ENCODE measurements at regions not wholly inside any gene's neighbourhood (a gene's known extent, or its start where the extent isn't known, plus 50 kb on each side); places are given as distances from the start of the nearest gene placed in this dataset.

GRCh38 chr2:78634425-78634824 lies 391.1 kb upstream of the REG3G start:
- Histone ChIP-seq H3K4me3 (ENCODE audit: low read length) (no peak overlapping the region), H3K9me3 (ENCODE audit: low read length) (no peaks in the 10 kb centered on the region), H3K36me3 (ENCODE audit: insufficient read depth, low read length) (no peaks in the 10 kb centered on the region), H2AFZ (ENCODE audit: low read length) (no peak overlapping the region), H3K27ac (ENCODE audit: low read length) (no peak overlapping the region), H3K4me2 (ENCODE audit: low read depth, low read length, poor library complexity, severe bottlenecking) (no peak overlapping the region), H4K20me1 (ENCODE audit: insufficient read depth, low read depth, low read length) (no peaks in the 10 kb centered on the region), H3K27me3 (ENCODE audit: low read length) (no peaks in the 10 kb centered on the region), H3K9me2 (replicated peaks; ENCODE audit: insufficient read depth, low read length) (peaks cover 3% of the 10 kb centered on the region; the same call in 1 of the 2 replicates), H3K79me2 (ENCODE audit: low read length) (no peaks in the 10 kb centered on the region), H3K4me1 (ENCODE audit: low read length) (no peaks in the 10 kb centered on the region), H3K9ac (ENCODE audit: low read length) (no peak overlapping the region)
- no peak for DNase-seq

DNA sequence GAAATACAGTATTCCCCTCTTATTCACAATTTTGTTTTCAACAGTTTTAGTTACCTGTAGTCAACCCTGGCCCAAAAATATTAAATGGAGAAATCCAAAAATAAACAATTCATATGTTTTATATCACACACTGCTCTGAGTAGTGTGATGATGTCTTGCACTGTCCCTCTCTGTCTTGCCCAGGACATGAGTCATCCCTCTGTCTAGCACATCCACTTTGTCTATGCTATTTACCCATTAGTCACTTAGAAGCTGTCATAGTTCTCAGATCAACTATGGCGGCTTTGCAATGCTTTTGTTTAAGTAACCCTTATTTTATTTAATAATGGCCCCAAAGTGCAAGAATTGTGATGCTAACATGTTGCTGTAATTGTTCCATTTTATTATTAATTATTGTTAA lies 380.6 kb upstream of the REG3G start:
- Histone ChIP-seq H3K4me2 (ENCODE audit: low read depth, low read length, poor library complexity, severe bottlenecking) (no peak overlapping the region), H3K4me3 (ENCODE audit: low read length) (no peak overlapping the region), H3K36me3 (ENCODE audit: insufficient read depth, low read length) (no peaks in the 10 kb centered on the region), H3K27me3 (ENCODE audit: low read length) (no peaks in the 10 kb centered on the region), H3K27ac (ENCODE audit: low read length) (no peak overlapping the region), H3K9ac (ENCODE audit: low read length) (no peak overlapping the region), H3K9me3 (ENCODE audit: low read length) (no peaks in the 10 kb centered on the region), H3K9me2 (replicated peaks; ENCODE audit: insufficient read depth, low read length) (no peaks in the 10 kb centered on the region), H3K79me2 (ENCODE audit: low read length) (no peaks in the 10 kb centered on the region), H3K4me1 (ENCODE audit: low read length) (no peaks in the 10 kb centered on the region), H2AFZ (ENCODE audit: low read length) (no peak overlapping the region), H4K20me1 (ENCODE audit: insufficient read depth, low read depth, low read length) (no peaks in the 10 kb centered on the region)
- no peak for DNase-seq

DNA sequence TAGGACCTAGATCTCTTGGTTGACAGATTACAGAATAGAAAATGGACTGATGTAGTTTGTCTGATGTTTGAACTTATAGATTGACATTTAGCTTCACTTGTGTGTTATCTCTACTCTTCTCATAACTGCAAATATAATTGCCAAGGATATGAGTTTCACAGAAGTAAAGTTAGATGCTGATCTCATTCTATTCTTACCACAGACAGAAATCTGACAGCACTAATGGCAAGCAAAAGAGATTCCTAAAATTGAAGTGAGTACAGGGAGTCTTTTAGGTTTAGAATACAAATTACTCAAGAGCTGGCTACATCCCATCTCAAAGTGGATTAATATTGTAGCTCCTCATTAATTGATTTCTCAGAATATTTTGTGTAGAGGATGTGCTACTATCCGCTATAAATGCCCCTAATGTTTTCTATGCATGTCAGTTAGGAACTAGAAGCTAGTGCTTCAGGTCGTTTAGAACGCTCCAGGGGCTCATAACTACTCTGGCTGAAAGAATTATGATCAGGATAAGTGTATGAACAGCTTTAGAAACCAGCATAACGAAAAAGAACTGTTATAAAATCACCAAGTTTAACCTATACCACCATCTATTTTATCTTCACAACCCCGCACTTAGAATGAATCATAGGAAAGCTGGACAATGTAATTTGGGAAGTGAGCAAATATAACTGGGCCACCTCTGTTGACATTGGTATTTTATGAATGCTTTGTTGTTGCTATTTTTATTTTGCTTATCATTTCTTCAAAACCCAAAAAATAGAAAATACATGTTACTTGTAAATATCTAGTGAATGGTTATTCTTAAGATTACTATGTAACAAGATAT lies 378.8 kb upstream of the REG3G start:
- no peak overlapping the region for H3K27ac ChIP-seq (ENCODE audit: low read length)
- H3K27me3 ChIP-seq (ENCODE audit: low read length), result no peaks in the 10 kb centered on the region
- no peaks in the 10 kb centered on the region for H3K4me1 ChIP-seq (ENCODE audit: low read length)
- no peak overlapping the region for H3K9ac ChIP-seq (ENCODE audit: low read length)
- no peaks in the 10 kb centered on the region for H3K9me3 ChIP-seq (ENCODE audit: low read length)
- H3K36me3 ChIP-seq (ENCODE audit: insufficient read depth, low read length), result no peaks in the 10 kb centered on the region
- H3K9me2 ChIP-seq (replicated peaks; ENCODE audit: insufficient read depth, low read length), result no peaks in the 10 kb centered on the region
- no peak overlapping the region for H3K4me2 ChIP-seq (ENCODE audit: low read depth, low read length, poor library complexity, severe bottlenecking)
- no peak for DNase-seq
- H3K4me3 ChIP-seq (ENCODE audit: low read length), result no peak overlapping the region
- H3K79me2 ChIP-seq (ENCODE audit: low read length), result no peaks in the 10 kb centered on the region
- H4K20me1 ChIP-seq (ENCODE audit: insufficient read depth, low read depth, low read length), result no peaks in the 10 kb centered on the region
- no peak overlapping the region for H2AFZ ChIP-seq (ENCODE audit: low read length)

- no peak overlapping the region for H3K4me3 ChIP-seq (ENCODE audit: low read length)
- no peaks in the 10 kb centered on the region for H4K20me1 ChIP-seq (ENCODE audit: insufficient read depth, low read depth, low read length)
- H3K9me3 ChIP-seq (ENCODE audit: low read length), result no peaks in the 10 kb centered on the region; the same call in 1 of the 2 replicates
- no peak for DNase-seq
- H3K9ac ChIP-seq (ENCODE audit: low read length), result no peak overlapping the region
- no peaks in the 10 kb centered on the region for H3K36me3 ChIP-seq (ENCODE audit: insufficient read depth, low read length)
- H3K9me2 ChIP-seq (replicated peaks; ENCODE audit: insufficient read depth, low read length), result no peaks in the 10 kb centered on the region
- no peak overlapping the region for H3K4me2 ChIP-seq (ENCODE audit: low read depth, low read length, poor library complexity, severe bottlenecking)
- H3K27ac ChIP-seq (ENCODE audit: low read length), result no peak overlapping the region
- no peak overlapping the region for H2AFZ ChIP-seq (ENCODE audit: low read length)
- no peaks in the 10 kb centered on the region for H3K4me1 ChIP-seq (ENCODE audit: low read length)
- no peaks in the 10 kb centered on the region for H3K27me3 ChIP-seq (ENCODE audit: low read length)
- no peaks in the 10 kb centered on the region for H3K79me2 ChIP-seq (ENCODE audit: low read length)
Measured at GRCh38 chr2:78648558-78648957, 376.9 kb upstream of the REG3G start.

- Histone ChIP-seq H3K36me3 (ENCODE audit: insufficient read depth, low read length) (no peaks in the 10 kb centered on the region), H3K4me3 (ENCODE audit: low read length) (no peak overlapping the region), H3K9me2 (replicated peaks; ENCODE audit: insufficient read depth, low read length) (no peaks in the 10 kb centered on the region), H3K9me3 (ENCODE audit: low read length) (no peaks in the 10 kb centered on the region; the same call in 1 of the 2 replicates), H4K20me1 (ENCODE audit: insufficient read depth, low read depth, low read length) (no peaks in the 10 kb centered on the region), H3K9ac (ENCODE audit: low read length) (no peak overlapping the region), H3K79me2 (ENCODE audit: low read length) (no peaks in the 10 kb centered on the region), H3K27ac (ENCODE audit: low read length) (no peak overlapping the region), H3K4me2 (ENCODE audit: low read depth, low read length, poor library complexity, severe bottlenecking) (no peak overlapping the region), H3K4me1 (ENCODE audit: low read length) (no peaks in the 10 kb centered on the region), H2AFZ (ENCODE audit: low read length) (no peak overlapping the region), H3K27me3 (ENCODE audit: low read length) (no peaks in the 10 kb centered on the region)
- DNase-seq, result no peak
Measured at GRCh38 chr2:78654941-78655340, 370.6 kb upstream of the REG3G start.

GRCh38 chr2:78676921-78677696 lies 348.4 kb upstream of the REG3G start:
- Histone ChIP-seq H3K9me2 (replicated peaks; ENCODE audit: insufficient read depth, low read length) (no peaks in the 10 kb centered on the region), H2AFZ (ENCODE audit: low read length) (peak overlapping the region; percentile 75), H3K27me3 (ENCODE audit: low read length) (no peaks in the 10 kb centered on the region), H3K4me3 (ENCODE audit: low read length) (no peak overlapping the region), H3K4me1 (ENCODE audit: low read length) (no peaks in the 10 kb centered on the region), H3K27ac (ENCODE audit: low read length) (no peak overlapping the region), H3K36me3 (ENCODE audit: insufficient read depth, low read length) (no peaks in the 10 kb centered on the region), H3K4me2 (ENCODE audit: low read depth, low read length, poor library complexity, severe bottlenecking) (no peak overlapping the region), H4K20me1 (ENCODE audit: insufficient read depth, low read depth, low read length) (no peaks in the 10 kb centered on the region), H3K9ac (ENCODE audit: low read length) (no peak overlapping the region), H3K79me2 (ENCODE audit: low read length) (no peaks in the 10 kb centered on the region), H3K9me3 (ENCODE audit: low read length) (no peaks in the 10 kb centered on the region)
- DNase-seq, result peak; percentile 45

DNA sequence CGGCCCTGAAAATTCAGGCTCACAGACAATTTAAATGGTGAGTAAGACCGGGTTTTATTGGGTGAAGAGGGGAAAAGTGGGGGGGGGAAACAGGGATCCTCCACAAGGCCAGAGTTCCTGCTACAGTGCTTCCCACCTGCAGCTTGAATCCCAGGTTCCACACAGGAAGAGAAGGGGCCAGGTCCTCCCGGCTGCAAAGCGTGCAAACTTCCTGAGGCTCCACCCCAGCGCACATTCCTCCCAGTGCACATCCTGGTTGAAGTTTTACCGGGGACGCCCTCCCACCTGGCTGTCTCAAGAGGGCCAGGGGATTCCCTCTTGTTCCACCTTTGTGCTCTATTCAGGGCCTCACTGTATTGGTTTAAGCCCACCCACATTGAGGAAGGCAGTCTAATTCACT lies 347.7 kb upstream of the REG3G start:
- H3K79me2 ChIP-seq (ENCODE audit: low read length), result no peaks in the 10 kb centered on the region

DNA sequence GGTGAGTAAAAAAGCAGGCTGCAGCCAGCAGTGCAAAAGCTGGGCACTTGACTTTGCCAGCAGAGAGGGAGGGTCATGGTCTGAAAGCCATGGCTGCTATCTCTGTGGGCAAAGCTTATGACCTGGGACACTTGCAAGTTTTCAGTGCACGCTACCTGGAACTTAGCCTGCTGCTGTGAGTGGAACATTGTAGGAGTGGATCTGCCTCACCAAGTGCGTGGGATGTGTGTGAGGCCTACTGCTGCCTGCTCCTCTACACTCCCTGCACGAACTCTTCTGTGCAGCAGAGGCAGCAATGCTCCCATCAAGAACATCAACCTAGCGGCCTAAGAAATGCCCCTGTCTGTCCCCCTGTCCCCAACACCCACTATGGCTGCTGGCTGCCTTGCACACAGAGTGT lies 344.1 kb upstream of the REG3G start:
- no peak overlapping the region for H3K9ac ChIP-seq (ENCODE audit: low read length)
- no peak overlapping the region for H3K4me3 ChIP-seq (ENCODE audit: low read length)
- H4K20me1 ChIP-seq (ENCODE audit: insufficient read depth, low read depth, low read length), result no peaks in the 10 kb centered on the region
- no peak overlapping the region for H2AFZ ChIP-seq (ENCODE audit: low read length)
- no peaks in the 10 kb centered on the region for H3K27me3 ChIP-seq (ENCODE audit: low read length)
- H3K36me3 ChIP-seq (ENCODE audit: insufficient read depth, low read length), result no peaks in the 10 kb centered on the region
- H3K4me2 ChIP-seq (ENCODE audit: low read depth, low read length, poor library complexity, severe bottlenecking), result no peak overlapping the region
- no peaks in the 10 kb centered on the region for H3K9me3 ChIP-seq (ENCODE audit: low read length)
- H3K9me2 ChIP-seq (replicated peaks; ENCODE audit: insufficient read depth, low read length), result no peaks in the 10 kb centered on the region
- no peaks in the 10 kb centered on the region for H3K79me2 ChIP-seq (ENCODE audit: low read length)
- H3K4me1 ChIP-seq (ENCODE audit: low read length), result no peaks in the 10 kb centered on the region
- H3K27ac ChIP-seq (ENCODE audit: low read length), result no peak overlapping the region
- no peak for DNase-seq

More for the DNA sequence above, 347.7 kb upstream of the REG3G start:
- Histone ChIP-seq H3K36me3 (ENCODE audit: insufficient read depth, low read length) (no peaks in the 10 kb centered on the region), H3K9me3 (ENCODE audit: low read length) (no peaks in the 10 kb centered on the region), H3K4me1 (ENCODE audit: low read length) (no peaks in the 10 kb centered on the region), H3K4me3 (ENCODE audit: low read length) (no peak overlapping the region), H3K4me2 (ENCODE audit: low read depth, low read length, poor library complexity, severe bottlenecking) (no peak overlapping the region), H3K27ac (ENCODE audit: low read length) (no peak overlapping the region), H4K20me1 (ENCODE audit: insufficient read depth, low read depth, low read length) (no peaks in the 10 kb centered on the region), H2AFZ (ENCODE audit: low read length) (no peak overlapping the region), H3K9me2 (replicated peaks; ENCODE audit: insufficient read depth, low read length) (no peaks in the 10 kb centered on the region), H3K9ac (ENCODE audit: low read length) (no peak overlapping the region), H3K27me3 (ENCODE audit: low read length) (no peaks in the 10 kb centered on the region)
- no peak for DNase-seq
